GM12878 (cell line): ENCODE measurements at regions not wholly inside any gene's neighbourhood (a gene's known extent, or its start where the extent isn't known, plus 50 kb on each side); places are given as distances from the start of the nearest gene placed in this dataset.

ENCODE experiments used
- CBX5 ChIP-seq: sonication (generic); IDR thresholded peaks from 2 replicates; pipeline ENCODE4 v1.6.1; 2016; ENCODE audit warnings: low read depth, moderate library complexity, mild to moderate bottlenecking, inconsistent platforms
- CTCF ChIP-seq, 3 experiments: IDR thresholded peaks in 2 of 3; conservative IDR thresholded peaks in 1 of 3; 2 replicates each; pipeline ENCODE4 v1.5.1; 2011; ENCODE audit warnings: low read depth in 3 of 3, low read length in 3 of 3, mild to moderate bottlenecking in 3 of 3, control low read depth in 2 of 3, moderate library complexity in 2 of 3, inconsistent platforms in 1 of 3, mixed read lengths in 1 of 3; ENCODE audit not compliant: control insufficient read depth in 2 of 3, insufficient read depth in 1 of 3; ENCODE audit errors: extremely low read depth in 1 of 3
- IRF3 ChIP-seq: fragments of 450-650 bp; IDR thresholded peaks from 2 replicates; pipeline ENCODE4 v1.6.1; 2014; ENCODE audit warnings: mild to moderate bottlenecking
- SIX5 ChIP-seq: IDR thresholded peaks from 2 replicates; pipeline ENCODE4 v1.6.1; 2011; ENCODE audit warnings: mild to moderate bottlenecking, low read depth, low read length, moderate library complexity; ENCODE audit not compliant: severe bottlenecking

GRCh38 chr18:55031164-55031563 lies 71.9 kb upstream of the CCDC68 start:
- no peak for TF ChIP-seq CBX5
- no peak for TF ChIP-seq IRF3
- TF ChIP-seq SIX5: no peak
- no peak for TF ChIP-seq CTCF (IDR thresholded peaks at IDR 0.05 in 2 of 3, conservative IDR thresholded peaks at IDR 0.05 in 1 of 3; ENCODE audit: control insufficient read depth in 2 of 3, extremely low read depth in 1 of 3, insufficient read depth in 1 of 3, low read depth in 3 of 3, low read length in 3 of 3)
